Astrocyte of the spinal cord (primary cell): ENCODE measurements at regions not wholly inside any gene's neighbourhood (a gene's known extent, or its start where the extent isn't known, plus 50 kb on each side); places are given as distances from the start of the nearest gene placed in this dataset.

Source experiments
- DNase-seq: peaks from one replicate; pipeline ENCODE4 v3.0.0; 2011; ENCODE audit warnings: low read depth, low spot score
- H3K4me3 ChIP-seq: 2 replicates; pipeline ENCODE4 v1.5.1; 2011; ENCODE audit warnings: low read depth, mild to moderate bottlenecking, low read length, moderate library complexity
- in situ Hi-C: cut with HindIII; loops from 2 replicates; pipeline ENCODE4 v1.10.0; 2017; ENCODE audit warnings: low sequenced_read_pairs
- TF ChIP-seq, protein P1 (sequence below): IDR thresholded peaks from 2 replicates; pipeline ENCODE4 v1.5.1; 2012; ENCODE audit warnings: low read depth, mild to moderate bottlenecking, low read length, inconsistent platforms

DNA sequence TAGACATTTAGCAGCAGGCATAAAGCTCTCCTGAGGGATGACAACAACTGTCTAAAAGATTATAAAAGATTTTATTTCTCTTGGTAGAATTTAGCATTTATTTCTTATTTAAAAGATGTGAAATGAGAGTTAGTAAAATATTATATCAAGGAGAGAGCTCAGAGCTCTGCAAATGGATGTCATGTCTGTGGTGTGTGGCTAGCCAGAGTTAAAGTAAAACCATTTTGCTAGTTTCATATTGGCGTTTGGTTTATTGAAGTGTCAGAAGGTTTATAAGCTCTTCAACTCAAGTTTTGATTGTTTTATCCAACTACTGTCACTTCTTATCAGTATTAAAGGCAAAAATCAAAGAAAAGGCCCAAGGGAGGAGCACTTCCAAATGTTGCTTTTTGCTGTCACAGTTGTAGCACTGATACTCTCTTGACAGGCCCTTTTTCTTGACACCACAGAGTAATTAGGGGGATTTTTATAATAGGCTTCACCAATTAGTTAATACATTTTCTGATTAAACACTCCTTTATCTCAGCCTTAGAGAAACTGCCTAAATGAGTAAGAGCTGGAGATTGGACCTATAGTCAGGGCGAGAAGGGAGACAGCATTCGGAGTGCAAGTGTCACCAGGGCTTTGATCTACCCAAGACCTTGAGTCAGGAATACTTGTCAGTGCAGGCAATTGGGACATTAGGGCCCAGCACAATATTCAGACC is 233.9 kb downstream of the PTBP2 start:
- TF ChIP-seq, protein P1, sequence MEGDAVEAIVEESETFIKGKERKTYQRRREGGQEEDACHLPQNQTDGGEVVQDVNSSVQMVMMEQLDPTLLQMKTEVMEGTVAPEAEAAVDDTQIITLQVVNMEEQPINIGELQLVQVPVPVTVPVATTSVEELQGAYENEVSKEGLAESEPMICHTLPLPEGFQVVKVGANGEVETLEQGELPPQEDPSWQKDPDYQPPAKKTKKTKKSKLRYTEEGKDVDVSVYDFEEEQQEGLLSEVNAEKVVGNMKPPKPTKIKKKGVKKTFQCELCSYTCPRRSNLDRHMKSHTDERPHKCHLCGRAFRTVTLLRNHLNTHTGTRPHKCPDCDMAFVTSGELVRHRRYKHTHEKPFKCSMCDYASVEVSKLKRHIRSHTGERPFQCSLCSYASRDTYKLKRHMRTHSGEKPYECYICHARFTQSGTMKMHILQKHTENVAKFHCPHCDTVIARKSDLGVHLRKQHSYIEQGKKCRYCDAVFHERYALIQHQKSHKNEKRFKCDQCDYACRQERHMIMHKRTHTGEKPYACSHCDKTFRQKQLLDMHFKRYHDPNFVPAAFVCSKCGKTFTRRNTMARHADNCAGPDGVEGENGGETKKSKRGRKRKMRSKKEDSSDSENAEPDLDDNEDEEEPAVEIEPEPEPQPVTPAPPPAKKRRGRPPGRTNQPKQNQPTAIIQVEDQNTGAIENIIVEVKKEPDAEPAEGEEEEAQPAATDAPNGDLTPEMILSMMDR, result no peak
- no peak for DNase-seq
- H3K4me3 ChIP-seq, result no peak overlapping the region
- in situ Hi-C loops, result no loop called here

DNA sequence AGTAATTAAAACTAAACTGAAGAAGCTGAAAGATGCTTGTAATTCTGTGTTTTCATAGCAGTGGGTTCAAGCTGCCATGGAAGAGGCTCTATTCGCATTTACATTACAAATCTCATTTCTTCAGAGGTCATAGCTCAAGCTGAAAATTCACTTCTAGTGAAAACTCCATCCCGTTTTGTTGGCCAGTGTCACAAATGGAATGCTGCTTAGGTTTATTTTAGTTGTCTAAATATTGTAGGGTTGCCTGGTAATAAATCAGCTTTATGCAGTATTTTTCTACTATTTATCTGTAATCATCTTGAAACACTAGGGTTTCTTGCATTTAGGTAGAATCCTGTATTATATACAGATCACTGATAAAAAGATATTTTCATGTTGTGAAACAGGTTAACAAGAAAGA is 240.6 kb downstream of the PTBP2 start:
- TF ChIP-seq, protein P1, result no peak
- in situ Hi-C loops, result no loop called here
- H3K4me3 ChIP-seq, result no peak overlapping the region
- no peak for DNase-seq

DNA sequence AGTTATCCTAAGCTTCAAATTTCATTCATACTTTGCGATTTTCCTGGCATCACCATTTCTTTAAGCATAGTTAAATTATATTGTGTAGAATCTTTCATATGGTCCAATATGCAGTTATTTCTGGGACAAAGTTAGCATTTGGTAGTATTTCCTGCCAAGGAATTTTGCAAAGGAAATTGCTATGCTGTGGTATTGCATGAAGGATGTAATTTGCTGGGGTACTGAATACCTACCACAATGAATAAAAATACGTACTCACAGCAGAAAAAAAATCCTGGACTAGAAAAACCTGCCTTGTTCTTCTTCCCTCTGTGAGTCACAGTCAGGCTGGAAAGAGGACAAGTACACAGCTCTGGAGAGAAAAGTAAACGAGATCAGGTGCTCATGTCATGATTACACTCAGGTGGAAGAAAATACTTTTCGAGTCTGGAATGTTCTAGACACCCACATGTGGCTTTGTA is 241.2 kb downstream of the PTBP2 start:
- peak; percentile 53 for DNase-seq
- TF ChIP-seq, protein P1, result no peak
- H3K4me3 ChIP-seq, result no peak overlapping the region
- in situ Hi-C loops, result no loop called here

DNA sequence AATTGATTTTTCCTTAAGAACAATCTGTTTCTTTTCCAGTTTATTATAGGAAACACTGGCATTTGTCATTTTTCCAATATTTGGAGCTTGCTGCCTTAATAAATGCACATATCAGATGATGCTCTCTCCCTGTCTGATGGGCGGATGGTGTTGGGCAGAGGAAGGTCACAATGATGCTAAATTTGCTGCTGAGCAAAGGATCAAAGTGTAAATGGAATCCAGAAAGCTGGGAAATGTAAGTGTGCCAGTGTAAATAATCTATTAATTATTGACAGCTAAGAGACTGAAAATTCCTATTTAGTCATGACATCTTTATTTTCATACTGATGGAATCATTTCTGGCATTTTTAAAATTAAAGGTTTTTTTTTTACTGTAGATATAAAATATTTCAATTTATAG is 243.2 kb downstream of the PTBP2 start:
- TF ChIP-seq, protein P1, result no peak
- in situ Hi-C loops, result no loop called here
- no peak for DNase-seq
- H3K4me3 ChIP-seq, result no peak overlapping the region

DNA sequence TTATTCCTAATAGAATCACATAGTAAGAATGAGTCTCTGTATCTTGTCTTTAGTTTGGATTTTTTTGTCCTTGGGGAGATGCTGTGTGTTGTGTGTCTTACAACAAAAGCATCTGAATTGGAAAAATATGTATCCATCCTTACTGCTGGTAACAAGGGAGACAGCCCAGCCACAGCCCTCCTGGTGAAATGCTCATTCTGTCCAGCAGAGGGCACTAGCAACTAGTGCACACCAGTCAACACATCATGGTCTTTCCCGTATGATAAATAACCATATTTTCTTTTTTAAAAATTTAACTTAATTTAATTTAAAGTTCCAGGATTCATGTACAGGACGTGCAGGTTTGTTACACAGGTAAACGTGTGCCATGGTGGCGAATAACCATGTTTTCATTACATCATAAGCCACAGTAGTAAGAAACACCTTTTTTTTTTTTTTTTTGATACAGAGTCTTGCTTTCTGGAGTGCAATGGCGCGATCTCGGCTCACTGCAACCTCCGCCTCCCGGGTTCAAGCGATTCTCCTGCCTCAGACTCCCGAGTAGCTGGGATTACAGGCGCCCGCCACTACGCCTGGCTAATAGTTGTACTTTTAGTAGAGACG is 245.1 kb downstream of the PTBP2 start:
- DNase-seq, result peak; percentile 76
- H3K4me3 ChIP-seq, result no peak overlapping the region
- TF ChIP-seq, protein P1, result peak; percentile 95
- in situ Hi-C loops, result no loop called here

DNA sequence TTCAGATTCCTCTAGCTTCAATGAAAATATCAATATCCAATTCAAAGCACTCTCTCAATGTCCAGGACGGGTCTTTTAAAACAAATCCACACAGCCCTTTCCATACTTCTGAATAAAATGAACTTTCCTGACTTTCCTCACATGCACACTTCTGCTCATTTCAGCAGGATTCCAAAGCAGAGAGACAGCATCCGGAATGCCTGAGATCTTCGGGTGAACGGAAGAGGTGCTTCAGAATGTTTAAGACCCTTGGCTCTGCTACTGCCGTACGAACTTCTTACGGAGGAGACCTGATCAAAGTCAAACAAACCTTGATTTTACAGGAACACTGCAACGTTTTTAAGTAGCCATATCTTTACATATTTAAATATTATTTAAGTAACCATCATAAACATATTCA is 245.7 kb downstream of the PTBP2 start:
- DNase-seq, result no peak
- TF ChIP-seq, protein P1, result no peak
- in situ Hi-C loops, result no loop called here
- no peak overlapping the region for H3K4me3 ChIP-seq
